Trophoblast cell (in vitro differentiated cells and primary cell): ENCODE measurements at regions not wholly inside any gene's neighbourhood (a gene's known extent, or its start where the extent isn't known, plus 50 kb on each side); places are given as distances from the start of the nearest gene placed in this dataset.

Experiments
- DNase-seq, 2 donors: peaks; one replicate each; pipeline ENCODE4 v3.0.0-alpha.2; 2016
- H2AFZ ChIP-seq: 2 replicates; pipeline ENCODE4 v1.6.1; 2013; ENCODE audit warnings: low read length, moderate library complexity, mild to moderate bottlenecking; ENCODE audit not compliant: insufficient read depth, poor library complexity
- H2AK5ac ChIP-seq: 2 replicates; pipeline ENCODE4 v1.6.1; 2013; ENCODE audit warnings: mild to moderate bottlenecking, low read length
- H2BK120ac ChIP-seq: 2 replicates; pipeline ENCODE4 v1.6.1; 2013; ENCODE audit warnings: low read length, mild to moderate bottlenecking, moderate library complexity; ENCODE audit not compliant: insufficient read depth, poor library complexity
- H2BK12ac ChIP-seq: 2 replicates; pipeline ENCODE4 v1.6.1; 2013; ENCODE audit warnings: mild to moderate bottlenecking, low read length, moderate library complexity
- H2BK5ac ChIP-seq: 2 replicates; pipeline ENCODE4 v1.6.1; 2013; ENCODE audit warnings: low read length, low read depth, moderate library complexity, mild to moderate bottlenecking; ENCODE audit not compliant: poor library complexity
- H3K14ac ChIP-seq: 2 replicates; pipeline ENCODE4 v1.6.1; 2013; ENCODE audit warnings: mild to moderate bottlenecking, low read length
- H3K18ac ChIP-seq: 2 replicates; pipeline ENCODE4 v1.6.1; 2013; ENCODE audit warnings: mild to moderate bottlenecking, low read length
- H3K23ac ChIP-seq: 2 replicates; pipeline ENCODE4 v1.6.1; 2013; ENCODE audit warnings: low read length
- H3K27ac ChIP-seq: 2 replicates; pipeline ENCODE4 v1.5.1; 2013; ENCODE audit warnings: low read depth, mild to moderate bottlenecking, inconsistent platforms, low read length, moderate library complexity
- H3K27me3 ChIP-seq: 2 replicates; pipeline ENCODE4 v1.6.1; 2013; ENCODE audit warnings: inconsistent platforms, mild to moderate bottlenecking, low read length, moderate library complexity; ENCODE audit not compliant: insufficient read depth
- H3K36me3 ChIP-seq, 2 experiments: 1 replicate in 1 of 2; 2 replicates in 1 of 2; pipeline ENCODE4 v1.6.1; 2013; ENCODE audit warnings: low read length in 2 of 2, mild to moderate bottlenecking in 2 of 2, moderate library complexity in 1 of 2; ENCODE audit not compliant: insufficient read depth in 2 of 2, control insufficient read depth in 1 of 2
- H3K4ac ChIP-seq: 2 replicates; pipeline ENCODE4 v1.6.1; 2013; ENCODE audit warnings: low read depth, mild to moderate bottlenecking, low read length, moderate library complexity
- H3K4me1 ChIP-seq, 2 experiments: 1 replicate in 1 of 2; 2 replicates in 1 of 2; pipeline ENCODE4 v1.6.1; 2013; ENCODE audit warnings: low read length in 2 of 2, mild to moderate bottlenecking in 2 of 2, moderate library complexity in 1 of 2; ENCODE audit not compliant: insufficient read depth in 2 of 2, control insufficient read depth in 1 of 2
- H3K4me2 ChIP-seq: 2 replicates; pipeline ENCODE4 v1.6.1; 2013; ENCODE audit warnings: inconsistent platforms, mild to moderate bottlenecking, low read length, moderate library complexity
- H3K4me3 ChIP-seq: 2 replicates; pipeline ENCODE4 v1.5.1; 2013; ENCODE audit warnings: mild to moderate bottlenecking, low read depth, low read length, inconsistent platforms
- H3K79me1 ChIP-seq: one replicate; pipeline ENCODE4 v1.6.1; 2013; ENCODE audit warnings: low read length
- H3K79me2 ChIP-seq: 2 replicates; pipeline ENCODE4 v1.6.1; 2013; ENCODE audit warnings: low read length, mild to moderate bottlenecking; ENCODE audit not compliant: control insufficient read depth, insufficient read depth, poor library complexity
- H3K9ac ChIP-seq: 2 replicates; pipeline ENCODE4 v1.6.1; 2013; ENCODE audit warnings: mild to moderate bottlenecking, low read length
- H3K9me3 ChIP-seq: 2 replicates; pipeline ENCODE4 v1.6.1; 2013; ENCODE audit warnings: low read depth, mild to moderate bottlenecking, control low read depth, inconsistent platforms, low read length; ENCODE audit not compliant: insufficient read depth
- H4K12ac ChIP-seq: 2 replicates; pipeline ENCODE4 v1.6.1; 2013; ENCODE audit warnings: low read depth, mild to moderate bottlenecking, low read length, moderate library complexity
- H4K8ac ChIP-seq: 2 replicates; pipeline ENCODE4 v1.6.1; 2013; ENCODE audit warnings: low read depth, mild to moderate bottlenecking, low read length, moderate library complexity
- H4K91ac ChIP-seq: one replicate; pipeline ENCODE4 v1.6.1; 2013; ENCODE audit warnings: low read depth, mild to moderate bottlenecking, low read length, moderate library complexity
- WGBS: extraction: QIAGEN DNeasy Blood & Tissue Kit; methylation state at CpG from one replicate; pipeline ENCODE4 v1.1.7; 2013; ENCODE audit warnings: missing lambda C conversion rate; ENCODE audit not compliant: insufficient read length, insufficient coverage; ENCODE audit errors: extremely low coverage; 5-methylcytosine and 5-hydroxymethylcytosine counted together

DNA sequence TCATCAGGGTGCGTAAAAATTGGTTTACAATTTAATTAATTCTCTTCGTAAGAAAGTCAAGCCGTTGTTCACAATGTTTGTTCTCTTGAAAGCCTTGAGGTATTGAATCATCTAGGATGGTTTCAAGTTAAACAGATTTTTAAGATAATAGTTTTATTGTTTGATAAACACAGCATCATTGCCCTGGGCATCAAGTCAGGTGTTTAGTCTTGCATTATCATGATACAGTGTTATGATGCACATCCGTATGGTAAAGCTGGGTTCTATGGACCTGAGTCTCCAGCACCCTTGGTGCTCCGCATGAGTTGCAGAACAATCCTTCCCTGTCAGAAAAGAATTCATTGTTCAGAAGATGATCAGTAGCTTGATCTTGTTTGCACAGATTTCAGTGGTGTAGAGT is 359.5 kb downstream of the LMO4 start:
- Histone ChIP-seq H3K27ac (no peak overlapping the region), H2AK5ac (no peak overlapping the region)

DNA sequence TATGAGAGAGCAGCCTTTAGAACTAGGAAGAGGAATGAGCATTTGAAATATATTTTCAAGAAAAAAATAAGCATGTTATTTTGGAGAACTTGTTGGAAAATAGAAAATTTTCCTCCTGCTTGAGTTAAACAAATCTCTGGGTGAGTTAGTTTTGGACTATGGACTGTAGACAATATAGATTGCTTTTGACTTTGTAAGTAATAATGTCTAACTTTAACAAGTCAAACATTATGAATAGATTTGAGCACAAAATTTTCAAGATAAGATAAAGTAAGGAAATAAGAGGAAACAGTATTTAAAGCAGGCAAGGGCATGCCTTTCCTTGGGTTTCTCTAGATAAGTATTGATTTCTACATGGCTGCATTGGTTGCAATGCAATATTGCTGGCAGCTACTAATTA is 360.8 kb downstream of the LMO4 start:
- Histone ChIP-seq H3K23ac (no peak overlapping the region), H3K9me3 (no peaks in the 10 kb centered on the region), H3K27me3 (no peaks in the 10 kb centered on the region), H3K79me1 (no peaks in the 10 kb centered on the region), H3K27ac (no peak overlapping the region), H2AFZ (no peak overlapping the region), H2BK5ac (no peak overlapping the region), H4K8ac (no peak overlapping the region), H2AK5ac (no peak overlapping the region), H3K4me3 (no peak overlapping the region), H2BK12ac (no peak overlapping the region), H3K18ac (no peak overlapping the region), H4K91ac (no peak overlapping the region), H4K12ac (no peak overlapping the region), H3K4ac (no peak overlapping the region), H3K14ac (no peak overlapping the region), H3K79me2 (no peaks in the 10 kb centered on the region), H2BK120ac (no peak overlapping the region), H3K9ac (no peak overlapping the region), H3K4me1 (no peaks in the 10 kb centered on the region), H3K36me3 (no peaks in the 10 kb centered on the region), H3K4me2 (no peak overlapping the region)
- DNase-seq = no peak

More for the DNA sequence above, 359.5 kb downstream of the LMO4 start:
- Histone ChIP-seq H3K23ac (no peak overlapping the region), H2BK5ac (no peak overlapping the region), H3K27me3 (no peaks in the 10 kb centered on the region), H3K4me2 (no peak overlapping the region), H3K79me1 (no peaks in the 10 kb centered on the region), H2AFZ (no peak overlapping the region), H2BK12ac (no peak overlapping the region), H3K4ac (no peak overlapping the region), H3K9ac (no peak overlapping the region), H4K8ac (no peak overlapping the region), H4K91ac (no peak overlapping the region), H4K12ac (no peak overlapping the region), H3K9me3 (no peaks in the 10 kb centered on the region), H3K18ac (no peak overlapping the region), H3K79me2 (no peaks in the 10 kb centered on the region), H3K4me1 (no peaks in the 10 kb centered on the region), H2BK120ac (no peak overlapping the region), H3K36me3 (no peaks in the 10 kb centered on the region), H3K4me3 (no peak overlapping the region), H3K14ac (no peak overlapping the region)
- no CpG with 5 or more reads among the region's 5 CpGs for WGBS
- no peak for DNase-seq

- Histone ChIP-seq H3K9me3 (no peaks in the 10 kb centered on the region), H3K4ac (no peak overlapping the region)
- no peak for DNase-seq
These were observed 367.8 kb downstream of the LMO4 start for GRCh38 chr1:87696483-87696882.

GRCh38 chr1:87702455-87702854 is 373.8 kb downstream of the LMO4 start:
- Histone ChIP-seq H3K4me2 (no peak overlapping the region), H3K36me3 (peaks cover 0 to 1% of the 10 kb centered on the region in 2 experiments), H3K79me2 (no peaks in the 10 kb centered on the region), H2AK5ac (no peak overlapping the region), H2BK120ac (no peak overlapping the region), H3K18ac (no peak overlapping the region), H3K27me3 (no peaks in the 10 kb centered on the region), H3K27ac (no peak overlapping the region), H4K8ac (no peak overlapping the region), H3K14ac (no peak overlapping the region), H3K4me1 (peaks cover 0 to 3% of the 10 kb centered on the region in 2 experiments), H3K23ac (no peak overlapping the region), H3K9me3 (no peaks in the 10 kb centered on the region), H3K4ac (no peak overlapping the region), H3K79me1 (peaks cover 3% of the 10 kb centered on the region), H2BK12ac (no peak overlapping the region), H2AFZ (no peak overlapping the region), H4K91ac (no peak overlapping the region), H3K4me3 (no peak overlapping the region), H3K9ac (no peak overlapping the region), H2BK5ac (no peak overlapping the region), H4K12ac (no peak overlapping the region)
- DNase-seq = no peak
- no CpG with 5 or more reads among the region's 2 CpGs for WGBS

More at GRCh38 chr1:87696483-87696882, 367.8 kb downstream of the LMO4 start:
- Histone ChIP-seq H2BK120ac (no peak overlapping the region), H2BK5ac (no peak overlapping the region), H3K14ac (no peak overlapping the region), H3K79me1 (no peaks in the 10 kb centered on the region), H3K9ac (no peak overlapping the region), H3K36me3 (no peaks in the 10 kb centered on the region), H2BK12ac (no peak overlapping the region), H3K27ac (no peak overlapping the region), H4K91ac (no peak overlapping the region), H2AK5ac (no peak overlapping the region), H4K12ac (no peak overlapping the region), H2AFZ (no peak overlapping the region), H3K4me3 (no peak overlapping the region), H3K18ac (no peak overlapping the region), H3K23ac (no peak overlapping the region), H4K8ac (no peak overlapping the region), H3K4me2 (no peak overlapping the region), H3K27me3 (no peaks in the 10 kb centered on the region), H3K79me2 (no peaks in the 10 kb centered on the region), H3K4me1 (no peaks in the 10 kb centered on the region)
- WGBS = no CpG with 5 or more reads among the region's 2 CpGs
